ENCODE measurements at regions not wholly inside any gene's neighbourhood (a gene's known extent, or its start where the extent isn't known, plus 50 kb on each side); places are given as distances from the start of the nearest gene placed in this dataset.

DNA sequence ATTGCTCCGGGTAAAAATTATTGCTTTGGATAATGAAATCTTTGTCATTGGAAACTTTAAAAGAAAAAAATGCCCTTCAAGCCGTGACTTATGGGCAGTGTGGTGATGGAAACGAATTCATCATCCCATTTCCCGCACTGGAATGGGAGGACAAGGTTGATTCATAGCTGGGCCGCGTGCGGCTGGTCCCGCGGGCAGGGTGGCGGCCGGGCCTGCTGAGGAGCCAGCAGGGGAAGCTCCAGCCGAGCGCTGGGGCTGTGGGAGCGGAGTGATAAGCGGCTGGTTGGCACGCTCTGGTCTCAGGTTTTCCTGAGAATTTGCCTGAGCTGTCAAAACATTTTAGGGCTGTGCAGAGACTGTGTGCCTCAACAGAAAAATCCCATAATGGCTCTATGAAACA is 351.7 kb downstream of the CDC5L start:
- H4K5ac ChIP-seq (ENCODE audit: insufficient read length, low read depth, low read length), result no peak overlapping the region
- no peak overlapping the region for H4K8ac ChIP-seq (replicated peaks; ENCODE audit: insufficient read length, low read depth, low read length)
- H3K18ac ChIP-seq (ENCODE audit: insufficient read length, low read depth, low read length), result no peak overlapping the region
- Mint-ChIP-seq H3K27ac (no peak overlapping the region; a peak in 1 of 7 replicates), H3K4me1 (peaks cover 20% of the 10 kb centered on the region in 2 experiments), H3K9me3 (no peaks in the 10 kb centered on the region; a peak in 1 of 5 replicates), H3K36me3 (ENCODE audit: insufficient read depth in 1 of 3, low read depth in 3 of 3) (no peaks in the 10 kb centered on the region), H3K4me3 (no peak overlapping the region), H3K27me3 (ENCODE audit: low read depth) (peaks cover 6% of the 10 kb centered on the region)
- H3K9me3 ChIP-seq (ENCODE audit: control insufficient read depth, low read depth, low read length), result no peaks in the 10 kb centered on the region
- DNase-seq, result no peak
- no peaks in the 10 kb centered on the region for H3K23me2 ChIP-seq (ENCODE audit: insufficient read length, low read depth, low read length, poor library complexity, severe bottlenecking)
- H4K91ac ChIP-seq (ENCODE audit: insufficient read length, low read depth, low read length), result no peak overlapping the region
- no peak overlapping the region for H2AFZ ChIP-seq (ENCODE audit: low read length)
- no peaks in the 10 kb centered on the region; the same call in 1 of the 2 replicates for H3K4me1 ChIP-seq (ENCODE audit: insufficient read depth, low read length)
- no peak overlapping the region for H3K4me2 ChIP-seq (ENCODE audit: insufficient read depth, insufficient read length, low read length)
- TF ChIP-seq, protein P1, sequence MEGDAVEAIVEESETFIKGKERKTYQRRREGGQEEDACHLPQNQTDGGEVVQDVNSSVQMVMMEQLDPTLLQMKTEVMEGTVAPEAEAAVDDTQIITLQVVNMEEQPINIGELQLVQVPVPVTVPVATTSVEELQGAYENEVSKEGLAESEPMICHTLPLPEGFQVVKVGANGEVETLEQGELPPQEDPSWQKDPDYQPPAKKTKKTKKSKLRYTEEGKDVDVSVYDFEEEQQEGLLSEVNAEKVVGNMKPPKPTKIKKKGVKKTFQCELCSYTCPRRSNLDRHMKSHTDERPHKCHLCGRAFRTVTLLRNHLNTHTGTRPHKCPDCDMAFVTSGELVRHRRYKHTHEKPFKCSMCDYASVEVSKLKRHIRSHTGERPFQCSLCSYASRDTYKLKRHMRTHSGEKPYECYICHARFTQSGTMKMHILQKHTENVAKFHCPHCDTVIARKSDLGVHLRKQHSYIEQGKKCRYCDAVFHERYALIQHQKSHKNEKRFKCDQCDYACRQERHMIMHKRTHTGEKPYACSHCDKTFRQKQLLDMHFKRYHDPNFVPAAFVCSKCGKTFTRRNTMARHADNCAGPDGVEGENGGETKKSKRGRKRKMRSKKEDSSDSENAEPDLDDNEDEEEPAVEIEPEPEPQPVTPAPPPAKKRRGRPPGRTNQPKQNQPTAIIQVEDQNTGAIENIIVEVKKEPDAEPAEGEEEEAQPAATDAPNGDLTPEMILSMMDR (conservative IDR thresholded peaks at IDR 0.05), result no peak
- H2BK120ac ChIP-seq (ENCODE audit: low read depth, low read length, poor library complexity, severe bottlenecking), result no peak overlapping the region
- no CpG with 5 or more reads among the region's 16 CpGs for WGBS (ENCODE audit: extremely low coverage, insufficient read length, low lambda C conversion rate)
- no peaks in the 10 kb centered on the region for H3K27me3 ChIP-seq (ENCODE audit: insufficient read depth, low read length)
- no peaks in the 10 kb centered on the region for H3K79me2 ChIP-seq (ENCODE audit: insufficient read depth, low read length)
- H2BK15ac ChIP-seq (ENCODE audit: low read depth, low read length), result no peak overlapping the region
- H2BK12ac ChIP-seq (ENCODE audit: insufficient read length, low read depth, low read length), result no peak overlapping the region
- no peaks in the 10 kb centered on the region for H4K20me1 ChIP-seq (ENCODE audit: control insufficient read depth, insufficient read depth, insufficient read length)
- no peak overlapping the region for H3K4ac ChIP-seq (ENCODE audit: low read depth, low read length)
- H3K14ac ChIP-seq (ENCODE audit: insufficient read depth, low read length), result peak overlapping the region; percentile 24; the same call in 1 of the 2 replicates
- no peak overlapping the region for H3K23ac ChIP-seq (ENCODE audit: insufficient read length, low read depth, low read length)
- H3T11ph ChIP-seq (ENCODE audit: low read length), result no peak overlapping the region
- no peak overlapping the region for H3K9ac ChIP-seq (ENCODE audit: extremely low read depth, insufficient read length, low read length)
- no peak overlapping the region for H2BK20ac ChIP-seq (ENCODE audit: low read depth, low read length, poor library complexity, severe bottlenecking)
- no peaks in the 10 kb centered on the region for H3K79me1 ChIP-seq (ENCODE audit: insufficient read depth, low read depth, low read length, poor library complexity, severe bottlenecking)
- H2BK5ac ChIP-seq (ENCODE audit: insufficient read length, low read length), result no peak overlapping the region
- H3K56ac ChIP-seq (ENCODE audit: insufficient read length, low read depth, low read length), result no peak overlapping the region
- no peak overlapping the region for H2AK5ac ChIP-seq (ENCODE audit: insufficient read length, low read length)
- H3K27ac ChIP-seq (ENCODE audit: insufficient read length, low read depth, low read length), result no peak overlapping the region

All from H9 (cell line).